A673 (cell line): ENCODE measurements at regions not wholly inside any gene's neighbourhood (a gene's known extent, or its start where the extent isn't known, plus 50 kb on each side); places are given as distances from the start of the nearest gene placed in this dataset.
"Not testable (repeated sequence)": the region's sequence is repeated elsewhere in the genome, so short reads cannot be mapped to it uniquely, and the experiment has no call there.

Experiments used
- EZH2 ChIP-seq: fragments of 200-600 bp; sonication (generic); IDR thresholded peaks from 2 replicates; pipeline ENCODE4 v1.6.1; 2017; ENCODE audit warnings: borderline replicate concordance, low read depth, mild to moderate bottlenecking, mixed read lengths, antibody characterized with exemption, low read length; ENCODE audit not compliant: poor library complexity, severe bottlenecking
- TF ChIP-seq, protein P1 (sequence below): fragments of 300-800, 200-600 bp; sonication (generic); conservative IDR thresholded peaks from 2 replicates; pipeline ENCODE4 v1.5.1; 2017; ENCODE audit warnings: low read depth, mild to moderate bottlenecking, antibody characterized with exemption, low read length, moderate library complexity, mixed read lengths

DNA sequence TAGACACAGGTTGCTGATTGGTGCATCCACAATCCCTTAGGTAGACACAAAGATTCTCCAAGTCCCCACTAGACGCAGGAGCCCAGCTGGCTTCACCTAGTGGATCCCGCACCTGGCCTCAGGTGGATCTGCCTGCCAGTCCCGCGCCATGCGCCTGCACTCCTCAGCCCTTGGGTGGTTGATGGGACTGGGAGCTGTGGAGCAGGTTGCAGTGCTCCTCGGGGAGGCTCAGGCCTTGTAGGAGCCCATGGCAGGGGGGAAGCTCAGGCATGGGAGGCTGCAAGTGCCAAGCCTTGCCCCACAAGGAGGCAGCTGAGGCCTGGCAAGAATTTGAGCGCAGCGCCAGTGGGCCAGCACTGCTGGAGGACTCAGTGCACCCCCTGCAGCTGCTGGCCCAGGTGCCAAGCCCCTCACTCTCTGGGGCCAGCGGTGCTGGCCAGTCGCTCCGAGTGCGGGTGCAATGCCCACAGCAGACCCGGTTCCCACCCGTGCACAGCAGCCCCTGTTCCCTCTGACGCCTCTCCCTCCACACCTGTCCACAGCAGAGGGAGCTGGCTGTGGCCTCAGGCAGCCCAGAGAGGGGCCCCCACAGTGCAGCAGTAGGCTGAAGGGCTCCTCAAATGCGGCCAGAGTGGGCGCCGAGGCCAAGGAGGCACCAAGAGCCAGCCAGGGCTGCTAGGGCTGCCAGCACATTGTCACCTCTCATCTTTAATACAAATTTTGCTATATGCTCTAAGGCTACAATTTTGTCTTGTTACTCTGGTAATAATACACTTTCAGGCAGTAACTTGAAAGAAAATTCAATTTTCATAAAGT is 857.3 kb upstream of the TPTE start:
- TF ChIP-seq, protein P1, sequence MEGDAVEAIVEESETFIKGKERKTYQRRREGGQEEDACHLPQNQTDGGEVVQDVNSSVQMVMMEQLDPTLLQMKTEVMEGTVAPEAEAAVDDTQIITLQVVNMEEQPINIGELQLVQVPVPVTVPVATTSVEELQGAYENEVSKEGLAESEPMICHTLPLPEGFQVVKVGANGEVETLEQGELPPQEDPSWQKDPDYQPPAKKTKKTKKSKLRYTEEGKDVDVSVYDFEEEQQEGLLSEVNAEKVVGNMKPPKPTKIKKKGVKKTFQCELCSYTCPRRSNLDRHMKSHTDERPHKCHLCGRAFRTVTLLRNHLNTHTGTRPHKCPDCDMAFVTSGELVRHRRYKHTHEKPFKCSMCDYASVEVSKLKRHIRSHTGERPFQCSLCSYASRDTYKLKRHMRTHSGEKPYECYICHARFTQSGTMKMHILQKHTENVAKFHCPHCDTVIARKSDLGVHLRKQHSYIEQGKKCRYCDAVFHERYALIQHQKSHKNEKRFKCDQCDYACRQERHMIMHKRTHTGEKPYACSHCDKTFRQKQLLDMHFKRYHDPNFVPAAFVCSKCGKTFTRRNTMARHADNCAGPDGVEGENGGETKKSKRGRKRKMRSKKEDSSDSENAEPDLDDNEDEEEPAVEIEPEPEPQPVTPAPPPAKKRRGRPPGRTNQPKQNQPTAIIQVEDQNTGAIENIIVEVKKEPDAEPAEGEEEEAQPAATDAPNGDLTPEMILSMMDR, result not testable (repeated sequence)
- TF ChIP-seq EZH2, result not testable (repeated sequence)
